Body of pancreas (tissue), 4 donors: ENCODE measurements at regions not wholly inside any gene's neighbourhood (a gene's known extent, or its start where the extent isn't known, plus 50 kb on each side); places are given as distances from the start of the nearest gene placed in this dataset.

Experiments
- ATAC-seq: fragments of 150-250 bp; one replicate; pipeline ENCODE4 v1.9.1; 2016
- DNase-seq, 4 donors: peaks; one replicate each; pipeline ENCODE4 v3.0.0-alpha.2; 2019
- H3K27ac ChIP-seq, 4 donors: fragments of 200-600 bp; sonication (generic); 1 replicate in 3 of 4; 2 replicates in 1 of 4; pipeline versions ENCODE4 v1.5.1 to v1.6.1; 2016 to 2019; ENCODE audit warnings: mild to moderate bottlenecking in 1 of 4, mixed read lengths in 1 of 4, moderate library complexity in 1 of 4
- H3K27me3 ChIP-seq, 2 donors: fragments of 200-600 bp; sonication (generic); one replicate each; pipeline ENCODE4 v1.6.0; 2016; ENCODE audit warnings: mild to moderate bottlenecking in 1 of 2
- H3K36me3 ChIP-seq, 2 donors: fragments of 200-600 bp; sonication (generic); replicated peaks in 1 of 2; 2 replicates each; pipeline ENCODE4 v1.5.1; 2016; ENCODE audit warnings: low read depth in 2 of 2; ENCODE audit not compliant: insufficient read depth in 1 of 2
- H3K4me1 ChIP-seq: fragments of 200-600 bp; sonication (generic); one replicate; pipeline ENCODE4 v1.6.0; 2016
- H3K4me3 ChIP-seq, 2 donors: fragments of 200-600 bp; sonication (generic); 1 replicate in 1 of 2; 2 replicates in 1 of 2; pipeline ENCODE4 v1.5.1; 2016 to 2019
- H3K9me3 ChIP-seq, 3 donors: fragments of 200-600 bp; sonication (generic); 1 replicate in 2 of 3; 2 replicates in 1 of 3; pipeline ENCODE4 v1.5.1; 2016
- POLR2A ChIP-seq, 3 donors: fragments of 450-650 bp; IDR thresholded peaks; one replicate each; pipeline ENCODE4 v1.6.1; 2016; ENCODE audit warnings: antibody characterized with exemption in 3 of 3, mild to moderate bottlenecking in 2 of 3
- WGBS, 2 donors: methylation state at CpG; one replicate each; pipeline ENCODE4 v1.1.5; 2017; 5-methylcytosine and 5-hydroxymethylcytosine counted together
- intact Hi-C: fragments of 100-400 bp; cut with DNase I; formaldehyde crosslinking; loops from one replicate; pipeline ENCODE4 v1.15.1; 2023
- TF ChIP-seq, protein P1 (sequence below), 7 experiments: fragments of 450-650 bp in 4 of 7; fragments of 200-600 bp in 3 of 7; sonication (generic) in 3 of 7; IDR thresholded peaks; one replicate each; pipeline ENCODE4 v1.5.1; 2016 to 2019; ENCODE audit warnings: antibody characterized with exemption in 7 of 7

DNA sequence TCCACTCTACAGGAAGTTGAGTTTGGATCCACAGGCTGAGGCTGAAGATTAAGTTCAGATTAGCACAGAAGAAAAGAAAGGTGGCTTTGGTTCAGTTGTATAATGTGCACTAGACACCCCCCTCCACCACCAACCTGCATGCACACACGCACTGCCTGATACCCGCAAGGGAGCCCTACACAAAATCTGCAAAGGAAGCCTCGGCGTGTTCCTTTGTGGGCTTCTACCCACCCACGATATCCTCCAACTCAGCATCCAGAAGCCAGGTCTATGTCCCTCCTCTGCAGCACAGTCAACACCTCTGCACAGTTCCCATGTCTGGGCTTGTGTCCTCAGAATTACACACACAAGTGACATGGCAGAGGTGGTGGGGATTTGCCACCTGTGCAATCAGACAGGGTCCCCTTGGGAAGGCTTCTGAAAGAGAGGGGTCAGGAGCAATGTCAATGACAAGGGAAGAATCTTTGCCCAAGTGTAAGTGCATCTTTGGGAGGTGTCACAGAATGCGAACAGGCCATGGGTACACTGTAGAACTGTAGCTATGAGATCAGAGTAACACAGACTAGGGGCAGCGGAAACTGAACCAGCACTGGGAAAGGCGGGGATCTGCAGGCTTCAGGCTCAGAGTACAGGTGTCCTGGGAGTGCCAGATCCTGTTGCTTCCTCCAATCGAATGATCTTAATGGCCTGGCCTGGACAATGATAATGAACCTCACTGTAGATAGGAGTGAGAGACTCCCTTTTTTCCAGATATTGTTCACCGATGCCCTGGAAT lies 148.6 kb upstream of the ETV3 start:
- Histone ChIP-seq H3K9me3 (no peaks in the 10 kb centered on the region), H3K36me3 (no peaks in the 10 kb centered on the region), H3K27me3 (no peaks in the 10 kb centered on the region), H3K4me1 (no peaks in the 10 kb centered on the region), H3K4me3 (no peak overlapping the region), H3K27ac (no peak overlapping the region)
- TF ChIP-seq, protein P1, sequence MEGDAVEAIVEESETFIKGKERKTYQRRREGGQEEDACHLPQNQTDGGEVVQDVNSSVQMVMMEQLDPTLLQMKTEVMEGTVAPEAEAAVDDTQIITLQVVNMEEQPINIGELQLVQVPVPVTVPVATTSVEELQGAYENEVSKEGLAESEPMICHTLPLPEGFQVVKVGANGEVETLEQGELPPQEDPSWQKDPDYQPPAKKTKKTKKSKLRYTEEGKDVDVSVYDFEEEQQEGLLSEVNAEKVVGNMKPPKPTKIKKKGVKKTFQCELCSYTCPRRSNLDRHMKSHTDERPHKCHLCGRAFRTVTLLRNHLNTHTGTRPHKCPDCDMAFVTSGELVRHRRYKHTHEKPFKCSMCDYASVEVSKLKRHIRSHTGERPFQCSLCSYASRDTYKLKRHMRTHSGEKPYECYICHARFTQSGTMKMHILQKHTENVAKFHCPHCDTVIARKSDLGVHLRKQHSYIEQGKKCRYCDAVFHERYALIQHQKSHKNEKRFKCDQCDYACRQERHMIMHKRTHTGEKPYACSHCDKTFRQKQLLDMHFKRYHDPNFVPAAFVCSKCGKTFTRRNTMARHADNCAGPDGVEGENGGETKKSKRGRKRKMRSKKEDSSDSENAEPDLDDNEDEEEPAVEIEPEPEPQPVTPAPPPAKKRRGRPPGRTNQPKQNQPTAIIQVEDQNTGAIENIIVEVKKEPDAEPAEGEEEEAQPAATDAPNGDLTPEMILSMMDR (IDR thresholded peaks at IDR 0.05), result no peak
- no peak for TF ChIP-seq POLR2A (IDR thresholded peaks at IDR 0.05)
- DNase-seq (no peak), ATAC-seq (no peak)
- intact Hi-C loops, result no loop called here
- WGBS, 2 donors, result 92 to 94% methylated on average over 10 of the region's 10 CpGs

DNA sequence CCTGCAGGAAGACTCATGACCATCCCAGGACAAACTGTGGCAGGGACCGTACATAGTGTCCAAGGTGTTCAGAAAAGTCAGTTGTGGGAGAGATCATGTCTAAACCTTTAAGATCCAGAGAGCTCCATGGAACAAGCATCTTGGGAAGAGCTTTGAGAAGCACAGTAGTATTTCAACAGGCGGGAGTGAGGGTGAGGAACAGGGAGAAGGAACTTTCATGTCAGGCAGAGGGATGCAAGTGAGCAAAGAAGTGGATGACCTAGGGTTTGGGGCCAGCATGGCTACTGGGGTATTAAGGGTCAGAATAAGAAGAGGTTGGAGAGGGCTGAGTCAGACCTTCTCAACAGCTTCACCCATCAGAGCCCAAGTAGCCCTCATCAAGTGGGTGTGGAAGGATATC lies 147.9 kb upstream of the ETV3 start:
- intact Hi-C loops, result no loop called here

DNA sequence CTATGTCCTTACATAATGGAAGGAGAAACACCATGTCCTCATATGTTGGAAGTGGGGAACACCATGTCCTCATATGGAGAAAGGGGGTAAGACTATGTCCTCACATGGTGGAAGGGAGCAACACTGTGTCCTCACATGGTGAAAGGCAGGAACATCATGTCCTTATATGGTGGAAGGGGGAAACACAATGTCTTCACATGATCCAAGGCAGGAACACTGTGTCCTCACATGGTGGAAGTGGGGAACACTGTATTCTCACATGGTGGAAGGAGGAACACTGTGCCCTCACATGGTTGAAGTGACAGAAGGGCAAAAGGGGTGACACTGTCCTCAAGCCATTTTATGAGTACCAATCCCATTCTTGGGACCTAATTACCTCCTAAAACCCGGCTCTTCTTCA lies 146.3 kb upstream of the ETV3 start:
- WGBS, 2 donors, result 73 to 86% methylated on average over 1 of the region's 1 CpG
- no peak overlapping the region for H3K4me3 ChIP-seq
- H3K9me3 ChIP-seq, result no peaks in the 10 kb centered on the region
- H3K27me3 ChIP-seq, result no peaks in the 10 kb centered on the region
- peaks cover 15% of the 10 kb centered on the region for H3K4me1 ChIP-seq
- TF ChIP-seq, protein P1 (IDR thresholded peaks at IDR 0.05), result no peak
- no peak for TF ChIP-seq POLR2A (IDR thresholded peaks at IDR 0.05)
- ATAC-seq (no peak), DNase-seq (no peak)
- intact Hi-C loops, result no loop called here
- H3K36me3 ChIP-seq, result no peaks in the 10 kb centered on the region
- no peak overlapping the region for H3K27ac ChIP-seq

More for the DNA sequence above, 147.9 kb upstream of the ETV3 start:
- H3K9me3 ChIP-seq, result no peaks in the 10 kb centered on the region
- no peaks in the 10 kb centered on the region for H3K36me3 ChIP-seq
- TF ChIP-seq, protein P1 (IDR thresholded peaks at IDR 0.05), result no peak
- no peak for TF ChIP-seq POLR2A (IDR thresholded peaks at IDR 0.05)
- DNase-seq (no peak), ATAC-seq (no peak)
- WGBS, 2 donors, result 91 to 95% methylated on average over 2 of the region's 2 CpGs
- H3K4me1 ChIP-seq, result peaks cover 6% of the 10 kb centered on the region
- no peak overlapping the region for H3K27ac ChIP-seq
- no peak overlapping the region for H3K4me3 ChIP-seq
- no peaks in the 10 kb centered on the region for H3K27me3 ChIP-seq

DNA sequence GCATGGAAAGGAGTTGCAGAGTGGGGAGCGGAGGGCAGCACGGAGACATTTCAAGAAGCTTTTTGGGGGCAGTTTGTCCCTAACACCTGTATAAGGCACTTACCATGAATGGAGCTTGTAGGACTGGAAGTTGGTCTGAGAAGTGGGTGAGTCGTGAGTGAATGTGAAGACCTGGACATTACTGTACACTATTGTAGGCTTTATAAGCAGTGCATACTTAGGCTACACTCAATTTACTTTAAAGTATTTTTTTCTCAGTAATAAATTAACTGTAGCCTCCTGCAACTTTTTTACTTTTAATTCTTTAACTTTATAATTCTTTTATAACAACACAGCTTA lies 141.6 kb upstream of the ETV3 start:
- TF ChIP-seq, protein P1 (IDR thresholded peaks at IDR 0.05), result no peak
- TF ChIP-seq POLR2A (IDR thresholded peaks at IDR 0.05), result no peak
- no peaks in the 10 kb centered on the region for H3K27me3 ChIP-seq
- DNase-seq, result no peak
- H3K36me3 ChIP-seq, result no peaks in the 10 kb centered on the region
- intact Hi-C loops, result no loop called here
- no peaks in the 10 kb centered on the region for H3K9me3 ChIP-seq
- 8 to 17% methylated on average over 3 of the region's 3 CpGs for WGBS, 2 donors
- no peak for ATAC-seq
- H3K4me1 ChIP-seq, result peaks cover 37% of the 10 kb centered on the region
- no peak overlapping the region for H3K27ac ChIP-seq
- no peak overlapping the region for H3K4me3 ChIP-seq
